ENCODE measurements at regions not wholly inside any gene's neighbourhood (a gene's known extent, or its start where the extent isn't known, plus 50 kb on each side); places are given as distances from the start of the nearest gene placed in this dataset.

DNA sequence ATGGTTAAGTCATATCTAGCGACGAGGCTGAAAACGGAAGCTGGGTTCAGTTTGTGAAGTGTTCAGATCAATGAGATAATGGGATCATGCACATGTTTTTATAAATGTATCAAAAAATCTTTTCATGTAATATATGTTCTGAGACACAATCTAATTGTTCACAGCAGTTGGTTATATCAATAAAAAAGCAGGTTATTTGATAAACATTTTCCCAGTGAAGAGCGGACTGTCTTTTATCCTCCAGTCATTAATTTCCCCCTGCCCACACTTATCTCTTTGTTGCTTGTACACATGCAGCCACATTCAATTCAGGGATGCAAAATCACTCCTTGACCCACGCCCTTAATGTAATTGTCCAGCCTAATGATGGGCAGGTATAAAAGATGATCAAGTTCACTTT lies 563.1 kb downstream of the INHBA start:
- TF ChIP-seq, protein P1, sequence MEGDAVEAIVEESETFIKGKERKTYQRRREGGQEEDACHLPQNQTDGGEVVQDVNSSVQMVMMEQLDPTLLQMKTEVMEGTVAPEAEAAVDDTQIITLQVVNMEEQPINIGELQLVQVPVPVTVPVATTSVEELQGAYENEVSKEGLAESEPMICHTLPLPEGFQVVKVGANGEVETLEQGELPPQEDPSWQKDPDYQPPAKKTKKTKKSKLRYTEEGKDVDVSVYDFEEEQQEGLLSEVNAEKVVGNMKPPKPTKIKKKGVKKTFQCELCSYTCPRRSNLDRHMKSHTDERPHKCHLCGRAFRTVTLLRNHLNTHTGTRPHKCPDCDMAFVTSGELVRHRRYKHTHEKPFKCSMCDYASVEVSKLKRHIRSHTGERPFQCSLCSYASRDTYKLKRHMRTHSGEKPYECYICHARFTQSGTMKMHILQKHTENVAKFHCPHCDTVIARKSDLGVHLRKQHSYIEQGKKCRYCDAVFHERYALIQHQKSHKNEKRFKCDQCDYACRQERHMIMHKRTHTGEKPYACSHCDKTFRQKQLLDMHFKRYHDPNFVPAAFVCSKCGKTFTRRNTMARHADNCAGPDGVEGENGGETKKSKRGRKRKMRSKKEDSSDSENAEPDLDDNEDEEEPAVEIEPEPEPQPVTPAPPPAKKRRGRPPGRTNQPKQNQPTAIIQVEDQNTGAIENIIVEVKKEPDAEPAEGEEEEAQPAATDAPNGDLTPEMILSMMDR (IDR thresholded peaks at IDR 0.05): no peak
- TF ChIP-seq POLR2A (IDR thresholded peaks at IDR 0.05) (no peak), EP300 (IDR thresholded peaks at IDR 0.05) (no peak), POLR2AphosphoS5 (IDR thresholded peaks at IDR 0.05) (no peak)

Data from sigmoid colon (tissue), 4 donors.